ENCODE measurements at regions not wholly inside any gene's neighbourhood (a gene's known extent, or its start where the extent isn't known, plus 50 kb on each side); places are given as distances from the start of the nearest gene placed in this dataset.

- no peak for TF ChIP-seq CTCF (conservative IDR thresholded peaks at IDR 0.05 in 1 of 2, IDR thresholded peaks at IDR 0.05 in 1 of 2; ENCODE audit: low read depth in 1 of 2, low read length in 2 of 2)
- TF ChIP-seq EZH2 (IDR thresholded peaks at IDR 0.05; ENCODE audit: low read length, missing control alignments), result no peak
These were observed 113.2 kb downstream of the GLUL start for GRCh38 chr1:182278144-182279054.
